ENCODE measurements at regions not wholly inside any gene's neighbourhood (a gene's known extent, or its start where the extent isn't known, plus 50 kb on each side); places are given as distances from the start of the nearest gene placed in this dataset.

- H4K20me1 ChIP-seq (ENCODE audit: insufficient read depth): no peaks in the 10 kb centered on the region
- no peak overlapping the region for H3K9ac ChIP-seq
- H3K79me2 ChIP-seq (ENCODE audit: insufficient read depth): no peaks in the 10 kb centered on the region
- no peaks in the 10 kb centered on the region for H3F3A ChIP-seq (replicated peaks; ENCODE audit: insufficient read depth)
- H3K27ac ChIP-seq (ENCODE audit: low read depth in 2 of 2, low read length in 1 of 2): no peak overlapping the region
- H3K4me2 ChIP-seq: no peak overlapping the region
- TF ChIP-seq GATA2 (CRISPR knock-in tag; IDR thresholded peaks at IDR 0.05) (no peak), ELF1 (IDR thresholded peaks at IDR 0.05) (no peak), JUND (IDR thresholded peaks at IDR 0.05) (no peak), GABPA (IDR thresholded peaks at IDR 0.05; ENCODE audit: low read depth) (no peak), CTCF (IDR thresholded peaks at IDR 0.05) (no peak), SMC3 (IDR thresholded peaks at IDR 0.05; ENCODE audit: low read depth, low read length) (no peak), TAF1 (IDR thresholded peaks at IDR 0.05; ENCODE audit: borderline replicate concordance, low read depth, low read length) (no peak), RAD21 (IDR thresholded peaks at IDR 0.05; ENCODE audit: low read length) (no peak)
- TF ChIP-seq, protein P1, sequence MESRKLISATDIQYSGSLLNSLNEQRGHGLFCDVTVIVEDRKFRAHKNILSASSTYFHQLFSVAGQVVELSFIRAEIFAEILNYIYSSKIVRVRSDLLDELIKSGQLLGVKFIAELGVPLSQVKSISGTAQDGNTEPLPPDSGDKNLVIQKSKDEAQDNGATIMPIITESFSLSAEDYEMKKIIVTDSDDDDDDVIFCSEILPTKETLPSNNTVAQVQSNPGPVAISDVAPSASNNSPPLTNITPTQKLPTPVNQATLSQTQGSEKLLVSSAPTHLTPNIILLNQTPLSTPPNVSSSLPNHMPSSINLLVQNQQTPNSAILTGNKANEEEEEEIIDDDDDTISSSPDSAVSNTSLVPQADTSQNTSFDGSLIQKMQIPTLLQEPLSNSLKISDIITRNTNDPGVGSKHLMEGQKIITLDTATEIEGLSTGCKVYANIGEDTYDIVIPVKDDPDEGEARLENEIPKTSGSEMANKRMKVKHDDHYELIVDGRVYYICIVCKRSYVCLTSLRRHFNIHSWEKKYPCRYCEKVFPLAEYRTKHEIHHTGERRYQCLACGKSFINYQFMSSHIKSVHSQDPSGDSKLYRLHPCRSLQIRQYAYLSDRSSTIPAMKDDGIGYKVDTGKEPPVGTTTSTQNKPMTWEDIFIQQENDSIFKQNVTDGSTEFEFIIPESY (IDR thresholded peaks at IDR 0.05; ENCODE audit: borderline replicate concordance, low read depth): no peak
- H3K36me3 ChIP-seq (replicated peaks in 1 of 2; ENCODE audit: control insufficient read depth in 1 of 2, insufficient read depth in 2 of 2, low read length in 1 of 2): no peaks in the 10 kb centered on the region
- H3K9me3 ChIP-seq: no peaks in the 10 kb centered on the region
- H3K27me3 ChIP-seq (ENCODE audit: insufficient read depth): no peaks in the 10 kb centered on the region
- H2AFZ ChIP-seq (ENCODE audit: low read depth): no peak overlapping the region
- 71% methylated on average over 1 of the region's 1 CpG for WGBS (ENCODE audit: low lambda C conversion rate)
- ChIA-PET CTCF (no interaction called here), POLR2A (no interaction called here)
- H3K9me2 ChIP-seq: no peaks in the 10 kb centered on the region
- no peaks in the 10 kb centered on the region for H3K4me1 ChIP-seq (ENCODE audit: control insufficient read depth in 1 of 2, insufficient read depth in 2 of 2, low read depth in 1 of 2, low read length in 1 of 2)
- no peak overlapping the region for H3K4me3 ChIP-seq (ENCODE audit: low read depth in 2 of 2, low read length in 1 of 2)
- no peak for DNase-seq
Observed at GRCh38 chr12:92530706-92531105, 172.1 kb upstream of the PLEKHG7 start.

GRCh38 chr12:92529944-92530343, 172.8 kb upstream of the PLEKHG7 start:
- no peak overlapping the region for H3K27ac ChIP-seq (ENCODE audit: low read depth in 2 of 2, low read length in 1 of 2)
- no peaks in the 10 kb centered on the region for H3K4me1 ChIP-seq (ENCODE audit: control insufficient read depth in 1 of 2, insufficient read depth in 2 of 2, low read depth in 1 of 2, low read length in 1 of 2)
- H3K36me3 ChIP-seq (replicated peaks in 1 of 2; ENCODE audit: control insufficient read depth in 1 of 2, insufficient read depth in 2 of 2, low read length in 1 of 2): no peaks in the 10 kb centered on the region
- no peak overlapping the region for H3K9ac ChIP-seq
- no peaks in the 10 kb centered on the region for H3K79me2 ChIP-seq (ENCODE audit: insufficient read depth)
- no peak overlapping the region for H3K4me3 ChIP-seq (ENCODE audit: low read depth in 2 of 2, low read length in 1 of 2)
- no peaks in the 10 kb centered on the region for H3K9me2 ChIP-seq
- H2AFZ ChIP-seq (ENCODE audit: low read depth): no peak overlapping the region
- H3F3A ChIP-seq (replicated peaks; ENCODE audit: insufficient read depth): no peaks in the 10 kb centered on the region
- H3K9me3 ChIP-seq: no peaks in the 10 kb centered on the region
- H3K4me2 ChIP-seq: no peak overlapping the region
- CTCF ChIA-PET: no interaction called here
- POLR2A ChIA-PET: no interaction called here
- H4K20me1 ChIP-seq (ENCODE audit: insufficient read depth): no peaks in the 10 kb centered on the region
- H3K27me3 ChIP-seq (ENCODE audit: insufficient read depth): no peaks in the 10 kb centered on the region
- no peak for DNase-seq
- TF ChIP-seq CHD2 (IDR thresholded peaks at IDR 0.05; ENCODE audit: low read length, partially characterized antibody) (no peak), YY1 (IDR thresholded peaks at IDR 0.05; ENCODE audit: low read depth) (no peak), MEF2A (IDR thresholded peaks at IDR 0.05; ENCODE audit: borderline replicate concordance, low read depth) (no peak), IRF3 (IDR thresholded peaks at IDR 0.05; ENCODE audit: low read depth, low read length) (no peak), RXRA (IDR thresholded peaks at IDR 0.05; ENCODE audit: borderline replicate concordance, low read depth) (no peak), NRF1 (IDR thresholded peaks at IDR 0.05; ENCODE audit: low read depth, low read length) (no peak), SIN3A (IDR thresholded peaks at IDR 0.05; ENCODE audit: borderline replicate concordance, low read depth, low read length) (no peak), FOSL2 (IDR thresholded peaks at IDR 0.05; ENCODE audit: borderline replicate concordance, low read depth) (no peak), ELF1 (IDR thresholded peaks at IDR 0.05) (no peak), FOXM1 (IDR thresholded peaks at IDR 0.05; ENCODE audit: low read depth) (no peak), RAD21 (IDR thresholded peaks at IDR 0.05; ENCODE audit: low read length) (no peak)
- TF ChIP-seq, protein P1 (IDR thresholded peaks at IDR 0.05; ENCODE audit: borderline replicate concordance, low read depth): no peak
- TF ChIP-seq, protein P2, sequence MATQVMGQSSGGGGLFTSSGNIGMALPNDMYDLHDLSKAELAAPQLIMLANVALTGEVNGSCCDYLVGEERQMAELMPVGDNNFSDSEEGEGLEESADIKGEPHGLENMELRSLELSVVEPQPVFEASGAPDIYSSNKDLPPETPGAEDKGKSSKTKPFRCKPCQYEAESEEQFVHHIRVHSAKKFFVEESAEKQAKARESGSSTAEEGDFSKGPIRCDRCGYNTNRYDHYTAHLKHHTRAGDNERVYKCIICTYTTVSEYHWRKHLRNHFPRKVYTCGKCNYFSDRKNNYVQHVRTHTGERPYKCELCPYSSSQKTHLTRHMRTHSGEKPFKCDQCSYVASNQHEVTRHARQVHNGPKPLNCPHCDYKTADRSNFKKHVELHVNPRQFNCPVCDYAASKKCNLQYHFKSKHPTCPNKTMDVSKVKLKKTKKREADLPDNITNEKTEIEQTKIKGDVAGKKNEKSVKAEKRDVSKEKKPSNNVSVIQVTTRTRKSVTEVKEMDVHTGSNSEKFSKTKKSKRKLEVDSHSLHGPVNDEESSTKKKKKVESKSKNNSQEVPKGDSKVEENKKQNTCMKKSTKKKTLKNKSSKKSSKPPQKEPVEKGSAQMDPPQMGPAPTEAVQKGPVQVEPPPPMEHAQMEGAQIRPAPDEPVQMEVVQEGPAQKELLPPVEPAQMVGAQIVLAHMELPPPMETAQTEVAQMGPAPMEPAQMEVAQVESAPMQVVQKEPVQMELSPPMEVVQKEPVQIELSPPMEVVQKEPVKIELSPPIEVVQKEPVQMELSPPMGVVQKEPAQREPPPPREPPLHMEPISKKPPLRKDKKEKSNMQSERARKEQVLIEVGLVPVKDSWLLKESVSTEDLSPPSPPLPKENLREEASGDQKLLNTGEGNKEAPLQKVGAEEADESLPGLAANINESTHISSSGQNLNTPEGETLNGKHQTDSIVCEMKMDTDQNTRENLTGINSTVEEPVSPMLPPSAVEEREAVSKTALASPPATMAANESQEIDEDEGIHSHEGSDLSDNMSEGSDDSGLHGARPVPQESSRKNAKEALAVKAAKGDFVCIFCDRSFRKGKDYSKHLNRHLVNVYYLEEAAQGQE (IDR thresholded peaks at IDR 0.05; ENCODE audit: low read depth, low read length): no peak
